HG03460 (cell line): ENCODE measurements at regions not wholly inside any gene's neighbourhood (a gene's known extent, or its start where the extent isn't known, plus 50 kb on each side); places are given as distances from the start of the nearest gene placed in this dataset.

Experiments used
- ATAC-seq: cut with Tn5 transposase; IDR thresholded peaks from one replicate; pipeline ENCODE4 v1.9.1; 2021; ENCODE audit not compliant: unreplicated experiment

- no peak for ATAC-seq
Observed at GRCh38 chr2:35378791-35379190, 976.8 kb upstream of the CRIM1 start.

DNA sequence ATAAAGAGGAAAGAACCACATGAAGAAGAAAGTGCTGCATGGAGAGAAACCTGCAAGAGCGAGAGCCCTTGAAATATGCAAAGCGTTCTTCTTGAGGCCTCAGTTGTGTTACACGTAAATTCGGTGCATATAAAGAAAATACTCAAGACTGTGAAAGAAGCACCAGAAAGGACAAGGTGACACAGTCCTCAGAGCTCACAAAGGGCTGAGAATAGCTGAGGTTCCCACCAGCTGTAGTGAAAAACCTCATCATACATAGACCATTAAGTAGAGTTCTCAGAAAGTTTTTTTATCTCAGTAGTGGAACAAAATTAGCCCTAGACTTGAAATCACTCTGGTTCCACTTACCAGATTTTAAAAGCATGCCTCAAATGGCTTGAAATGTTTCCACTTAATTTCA lies 980.7 kb upstream of the CRIM1 start:
- no peak for ATAC-seq

GRCh38 chr2:35365859-35366258 lies 989.7 kb upstream of the CRIM1 start:
- ATAC-seq = no peak

- no peak for ATAC-seq
Observed at GRCh38 chr2:35356332-35356731, 999.2 kb upstream of the CRIM1 start.

- no peak for ATAC-seq
Observed at GRCh38 chr2:35355056-35355455, 1000.5 kb upstream of the CRIM1 start.

DNA sequence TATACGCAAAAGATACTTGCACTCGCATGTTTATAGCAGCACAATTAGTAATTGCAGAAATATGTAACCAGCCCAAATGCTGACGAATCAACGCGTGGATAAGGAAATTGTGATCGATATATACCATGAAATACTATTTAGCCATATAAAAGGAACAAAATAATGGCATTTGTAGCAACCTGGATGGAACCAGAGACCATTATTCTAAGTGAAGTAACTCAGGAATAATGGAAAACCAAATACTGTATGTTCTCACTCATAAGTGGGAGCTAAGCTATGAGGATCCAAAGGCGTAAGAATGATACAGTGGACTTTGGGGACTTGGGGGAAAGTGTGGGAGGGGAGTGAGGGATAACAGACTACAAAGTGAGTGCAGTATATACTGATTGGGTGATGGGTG lies 1008.0 kb upstream of the CRIM1 start:
- ATAC-seq = no peak

GRCh38 chr2:35343135-35343534 lies 1012.4 kb upstream of the CRIM1 start:
- no peak for ATAC-seq

GRCh38 chr2:35339211-35339610 lies 1016.4 kb upstream of the CRIM1 start:
- no peak for ATAC-seq

DNA sequence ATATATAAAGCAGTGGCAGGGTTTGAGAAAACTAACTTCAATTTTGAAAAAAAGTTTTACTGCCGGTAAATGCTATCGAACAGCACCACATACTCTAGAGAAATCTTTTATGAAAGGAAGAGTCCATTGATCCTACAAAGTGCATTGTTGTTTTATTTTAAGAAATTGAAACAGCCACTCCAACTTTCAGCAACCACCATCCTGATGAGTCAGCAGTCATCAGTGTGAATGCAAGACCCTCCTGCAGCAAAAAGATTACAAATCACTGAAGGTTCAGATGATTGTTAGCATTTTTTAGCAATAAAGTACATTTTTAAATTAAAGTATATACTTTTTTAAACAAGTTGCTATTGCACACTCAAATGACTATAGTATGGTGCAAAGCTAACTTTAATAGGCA lies 1017.7 kb upstream of the CRIM1 start:
- ATAC-seq = no peak

DNA sequence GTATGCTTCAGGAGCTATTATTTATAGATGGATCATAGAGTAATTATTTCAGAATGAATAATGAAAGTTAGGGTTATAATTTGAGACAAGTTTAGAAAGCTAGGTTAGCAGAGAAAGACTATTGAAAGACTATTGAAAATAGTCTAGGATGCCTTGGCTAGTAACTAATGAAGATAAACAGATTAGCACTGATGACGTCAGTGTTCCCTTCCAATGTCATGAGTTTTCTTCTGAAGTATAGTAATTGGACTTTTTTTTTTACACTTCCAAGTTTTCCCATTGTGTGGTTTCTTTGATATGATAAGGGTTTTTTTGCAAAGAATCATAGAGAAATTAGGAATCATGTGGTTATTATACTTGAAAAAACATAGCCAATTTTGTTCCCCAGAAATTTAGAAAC lies 1041.5 kb upstream of the CRIM1 start:
- ATAC-seq = no peak

DNA sequence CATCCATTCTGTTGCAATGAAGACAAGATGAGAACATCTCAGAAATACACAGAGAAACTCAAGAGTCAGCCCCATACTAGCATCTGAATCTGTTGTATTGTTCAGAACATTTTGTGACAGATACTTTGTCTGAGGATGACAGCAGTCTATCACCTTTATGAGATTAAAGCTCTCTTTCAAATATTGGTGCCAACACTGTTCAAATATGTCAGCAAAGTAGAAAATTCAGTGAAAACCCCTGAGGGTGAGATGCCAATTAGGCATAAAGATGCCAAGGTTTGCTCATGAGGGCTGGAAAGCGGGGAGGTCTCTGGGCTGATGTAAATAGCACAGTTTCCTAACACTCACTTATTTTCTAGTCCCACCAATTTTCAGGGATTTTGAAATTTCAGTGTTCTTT lies 1054.2 kb upstream of the CRIM1 start:
- ATAC-seq = no peak

GRCh38 chr2:35298493-35298892 lies 1057.1 kb upstream of the CRIM1 start:
- no peak for ATAC-seq

GRCh38 chr2:35297403-35297802 lies 1058.2 kb upstream of the CRIM1 start:
- no peak for ATAC-seq

GRCh38 chr2:35294636-35295263 lies 1060.8 kb upstream of the CRIM1 start:
- ATAC-seq = no peak

- no peak for ATAC-seq
Observed at GRCh38 chr2:35293261-35293660, 1062.3 kb upstream of the CRIM1 start.

GRCh38 chr2:35292199-35292598 lies 1063.4 kb upstream of the CRIM1 start:
- no peak for ATAC-seq

GRCh38 chr2:35281702-35282101 lies 1073.9 kb upstream of the CRIM1 start:
- ATAC-seq = no peak

DNA sequence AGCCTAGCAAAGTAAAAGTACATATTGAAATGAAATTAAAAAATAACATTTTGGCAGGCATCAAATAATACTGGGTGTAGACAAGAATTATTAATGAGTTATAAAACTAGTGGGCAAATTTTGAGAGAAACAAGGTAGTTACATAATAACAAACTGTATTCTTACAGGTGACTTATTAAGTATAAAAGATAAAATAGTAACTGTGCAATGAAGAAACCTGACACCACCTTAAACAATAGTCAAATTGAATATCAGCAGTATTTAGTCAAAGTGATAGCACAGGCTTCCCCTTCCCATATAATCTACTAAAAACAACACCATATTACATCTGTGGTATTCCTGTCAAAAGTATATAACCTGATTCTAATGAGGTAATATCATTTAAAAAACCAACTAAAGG lies 1099.8 kb upstream of the CRIM1 start:
- ATAC-seq = no peak

DNA sequence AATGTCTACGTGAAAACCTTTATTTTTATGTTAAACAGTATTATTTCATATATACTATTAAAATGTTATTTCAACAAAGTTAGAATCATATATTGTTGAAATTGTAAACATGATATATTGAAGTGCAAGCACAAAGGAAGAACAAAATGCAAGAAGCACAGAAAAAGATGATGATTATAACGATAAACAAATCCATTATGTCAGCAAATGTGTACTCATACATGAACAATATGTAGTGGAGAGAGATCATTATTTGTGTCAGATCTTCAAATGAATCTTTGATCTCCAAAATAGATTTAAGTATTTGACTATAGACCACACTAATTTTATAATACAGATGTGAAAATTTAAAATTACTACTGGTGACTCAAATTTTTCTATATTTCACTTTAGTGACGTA lies 1104.4 kb upstream of the CRIM1 start:
- no peak for ATAC-seq

- ATAC-seq = no peak
Observed at GRCh38 chr2:35246702-35247101, 1108.9 kb upstream of the CRIM1 start.

GRCh38 chr2:35228584-35228983 lies 1127.0 kb upstream of the CRIM1 start:
- ATAC-seq = no peak

- no peak for ATAC-seq
Observed at GRCh38 chr2:35220461-35220860, 1135.1 kb upstream of the CRIM1 start.

- ATAC-seq = no peak
Observed at GRCh38 chr2:35204881-35205280, 1150.7 kb upstream of the CRIM1 start.

- no peak for ATAC-seq
Observed at GRCh38 chr2:35204323-35204722, 1151.3 kb upstream of the CRIM1 start.
